Aorta (tissue), 5 donors: ENCODE measurements at regions not wholly inside any gene's neighbourhood (a gene's known extent, or its start where the extent isn't known, plus 50 kb on each side); places are given as distances from the start of the nearest gene placed in this dataset.
"Not testable (repeated sequence)": the region's sequence is repeated elsewhere in the genome, so short reads cannot be mapped to it uniquely, and the experiment has no call there.

Source experiments
- ATAC-seq: fragments of 200-7000 bp; cut with Tn5 transposase; one replicate; pipeline ENCODE4 v1.9.1; 2022; ENCODE audit warnings: moderate library complexity; ENCODE audit not compliant: low FRiP score
- DNase-seq, 2 donors: peaks; one replicate each; pipeline ENCODE4 v3.0.0-alpha.2; 2020
- H3K27ac ChIP-seq, 2 donors: one replicate each; pipeline ENCODE4 v1.5.1; 2013; ENCODE audit warnings: low read length in 2 of 2, mild to moderate bottlenecking in 2 of 2, moderate library complexity in 2 of 2, control low read depth in 1 of 2, inconsistent platforms in 1 of 2, low read depth in 1 of 2
- H3K27me3 ChIP-seq, 2 donors: one replicate each; pipeline ENCODE4 v1.6.1; 2013; ENCODE audit warnings: control low read depth in 1 of 2, low read length in 1 of 2, mild to moderate bottlenecking in 1 of 2, moderate library complexity in 1 of 2; ENCODE audit not compliant: insufficient read depth in 2 of 2, control insufficient read depth in 1 of 2
- H3K36me3 ChIP-seq, 2 donors: one replicate each; pipeline ENCODE4 v1.6.1; 2013; ENCODE audit warnings: control low read depth in 1 of 2, low read length in 1 of 2, mild to moderate bottlenecking in 1 of 2; ENCODE audit not compliant: insufficient read depth in 2 of 2, control insufficient read depth in 1 of 2
- H3K4me1 ChIP-seq, 2 donors: one replicate each; pipeline ENCODE4 v1.6.1; 2013; ENCODE audit warnings: low read length in 2 of 2, control low read depth in 1 of 2, mild to moderate bottlenecking in 1 of 2, moderate library complexity in 1 of 2; ENCODE audit not compliant: insufficient read depth in 2 of 2, control insufficient read depth in 1 of 2
- H3K4me3 ChIP-seq, 2 donors: one replicate each; pipeline ENCODE4 v1.5.1; 2013; ENCODE audit warnings: low read length in 2 of 2, control low read depth in 1 of 2, mild to moderate bottlenecking in 1 of 2
- H3K9me3 ChIP-seq: one replicate; pipeline ENCODE4 v1.6.1; 2013; ENCODE audit warnings: mild to moderate bottlenecking, low read length; ENCODE audit not compliant: control insufficient read depth
- WGBS, 2 donors: extraction: QIAGEN DNeasy Blood & Tissue Kit; methylation state at CpG; one replicate each; pipeline ENCODE4 v1.1.7; 2013; 5-methylcytosine and 5-hydroxymethylcytosine counted together
- intact Hi-C, 2 donors: fragments of 100-400 bp; cut with DNase I; formaldehyde crosslinking; loops; one replicate each; pipeline versions ENCODE4 v1.14.2 to v1.15.0; 2022
- donor health status: healthy with polysubstance abuse.
- donor health status: Bipolar disorder and iron deficiency.
- donor health status: DM: no; HTN: no; CAD: no.
- donor health status: DM: no; HTN: no; CAD: no.
- donor health status: DM: yes; HTN: yes; CAD: no.

DNA sequence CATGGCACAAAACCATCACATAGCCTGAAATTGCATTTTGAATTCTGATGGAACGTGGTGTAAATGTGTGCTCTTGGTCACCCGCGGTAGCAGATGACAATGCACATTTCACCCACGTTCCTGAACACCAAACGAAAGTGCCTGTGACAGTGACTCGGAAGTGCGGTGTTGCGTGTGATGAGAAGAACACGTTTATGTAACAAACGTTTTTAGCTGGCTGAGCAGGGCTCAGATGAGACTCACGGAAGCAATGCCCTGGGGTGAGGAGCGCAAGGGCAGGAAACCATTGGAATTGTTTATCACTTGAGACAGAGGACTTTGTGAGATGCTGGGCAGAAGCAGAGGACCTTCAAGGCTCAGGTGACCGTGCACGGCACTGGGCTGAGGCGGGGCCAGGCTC is 449.2 kb upstream of the CFAP20DC start:
- Histone ChIP-seq H3K9me3 (no peaks in the 10 kb centered on the region), H3K27me3 (peaks cover 0 to 3% of the 10 kb centered on the region in 2 donors), H3K4me1 (no peaks in the 10 kb centered on the region), H3K36me3 (no peaks in the 10 kb centered on the region), H3K4me3 (no peak overlapping the region), H3K27ac (no peak overlapping the region)
- 86 to 89% methylated on average over 15 of the region's 15 CpGs for WGBS, 2 donors
- intact Hi-C loops, result no loop called here
- DNase-seq, result no peak
- ATAC-seq, result no peak

DNA sequence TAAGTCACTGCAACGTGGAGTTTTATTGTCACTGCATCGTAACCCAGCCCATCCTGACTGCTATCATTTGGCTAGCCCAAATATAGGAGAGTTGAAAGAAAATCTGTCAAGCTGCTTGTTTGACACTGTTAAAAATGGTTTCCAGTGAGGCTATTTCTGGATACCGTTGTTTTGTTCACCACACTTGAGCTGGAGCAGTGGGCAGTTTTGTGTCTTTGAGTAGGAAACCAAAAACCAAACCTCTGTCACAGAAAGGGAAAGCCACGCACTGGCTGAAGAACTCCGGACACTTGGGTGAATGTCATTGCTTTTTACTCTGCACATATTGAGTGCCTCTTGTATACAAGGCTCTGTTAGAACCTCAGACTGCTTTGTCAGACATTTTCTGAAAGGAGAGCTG is 446.4 kb upstream of the CFAP20DC start:
- WGBS, 2 donors, result 68 to 71% methylated on average over 5 of the region's 5 CpGs
- no peaks in the 10 kb centered on the region for H3K9me3 ChIP-seq
- ATAC-seq (no peak), DNase-seq (no peak)
- no peak overlapping the region for H3K4me3 ChIP-seq
- no peak overlapping the region for H3K27ac ChIP-seq
- intact Hi-C loops, result no loop called here
- peaks cover 0 to 3% of the 10 kb centered on the region in 2 donors for H3K27me3 ChIP-seq
- H3K4me1 ChIP-seq, result no peaks in the 10 kb centered on the region
- H3K36me3 ChIP-seq, result no peaks in the 10 kb centered on the region

DNA sequence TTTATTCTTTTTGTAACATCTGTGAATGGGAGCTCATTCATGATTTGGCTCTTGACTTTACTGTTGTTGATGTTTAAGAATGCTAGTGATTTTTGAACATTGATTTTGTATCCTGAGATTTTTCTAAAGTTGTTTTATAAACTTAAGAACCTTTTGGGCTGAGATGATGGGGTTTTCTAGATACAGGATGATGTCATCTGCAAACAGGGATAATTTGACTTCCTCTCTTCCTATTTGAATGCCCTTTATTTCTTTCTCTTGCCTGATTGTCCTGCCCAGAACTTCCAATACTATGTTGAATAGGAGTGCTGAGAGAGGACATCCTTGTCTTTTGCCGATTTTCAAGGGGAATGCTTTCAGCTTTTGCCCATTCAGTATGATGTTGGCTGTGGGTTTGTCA is 445.1 kb upstream of the CFAP20DC start:
- H3K36me3 ChIP-seq, intact Hi-C loops, H3K4me3 ChIP-seq, H3K4me1 ChIP-seq, H3K9me3 ChIP-seq, ATAC-seq, H3K27ac ChIP-seq, H3K27me3 ChIP-seq, DNase-seq: not testable (repeated sequence)
- 85 to 86% methylated on average over 1 of the region's 1 CpG for WGBS, 2 donors

DNA sequence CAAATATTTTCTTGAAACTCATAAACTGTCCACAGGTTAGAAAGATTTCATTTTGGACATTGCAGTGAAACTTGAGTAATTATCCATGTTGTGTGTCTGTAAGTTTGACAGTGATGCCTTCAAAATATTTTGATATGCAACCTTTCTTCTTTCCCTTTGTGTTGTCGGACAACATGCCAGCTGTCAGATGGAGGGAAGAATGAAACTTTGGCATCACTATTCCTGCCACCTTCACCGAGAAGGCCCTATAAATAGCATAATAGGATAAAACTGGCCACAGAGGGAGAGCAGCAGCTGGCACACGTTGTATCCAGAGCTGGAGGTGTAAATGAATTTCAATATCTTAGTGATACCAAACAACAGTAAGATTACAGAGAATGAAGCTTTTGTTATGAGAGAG is 436.7 kb upstream of the CFAP20DC start:
- no peak for DNase-seq
- Histone ChIP-seq H3K4me1 (no peaks in the 10 kb centered on the region), H3K27ac (no peak overlapping the region), H3K4me3 (no peak overlapping the region), H3K36me3 (no peaks in the 10 kb centered on the region), H3K27me3 (no peaks in the 10 kb centered on the region), H3K9me3 (no peaks in the 10 kb centered on the region)
- intact Hi-C loops, result no loop called here
- 17 to 19% methylated on average over 3 of the region's 3 CpGs for WGBS, 2 donors
- no peak for ATAC-seq

DNA sequence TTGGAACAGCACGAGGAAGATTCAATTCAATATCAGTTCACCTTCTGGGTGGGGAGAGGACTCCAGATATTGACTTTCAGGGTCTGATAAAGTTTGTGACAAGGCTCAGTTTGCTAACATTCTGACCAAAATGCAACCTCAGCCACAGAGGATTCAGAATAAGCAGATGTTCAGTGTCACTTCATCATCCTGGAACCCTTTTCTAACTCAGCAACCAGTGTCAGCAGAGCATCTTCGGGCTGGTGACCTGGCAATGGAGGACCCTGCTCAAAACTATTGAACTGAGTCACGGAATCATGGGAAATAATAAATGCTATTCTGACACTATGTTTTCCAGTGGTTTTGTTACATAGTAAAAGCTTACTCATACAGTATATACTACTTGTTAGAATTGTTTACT is 433.4 kb upstream of the CFAP20DC start:
- ATAC-seq, result no peak
- WGBS, 2 donors, result 88 to 91% methylated on average over 3 of the region's 3 CpGs
- no peaks in the 10 kb centered on the region for H3K9me3 ChIP-seq
- H3K4me3 ChIP-seq, result no peak overlapping the region
- no peaks in the 10 kb centered on the region for H3K36me3 ChIP-seq
- no peaks in the 10 kb centered on the region for H3K27me3 ChIP-seq
- intact Hi-C loops, result no loop called here
- no peak overlapping the region for H3K27ac ChIP-seq
- DNase-seq, result no peak
- no peaks in the 10 kb centered on the region for H3K4me1 ChIP-seq

DNA sequence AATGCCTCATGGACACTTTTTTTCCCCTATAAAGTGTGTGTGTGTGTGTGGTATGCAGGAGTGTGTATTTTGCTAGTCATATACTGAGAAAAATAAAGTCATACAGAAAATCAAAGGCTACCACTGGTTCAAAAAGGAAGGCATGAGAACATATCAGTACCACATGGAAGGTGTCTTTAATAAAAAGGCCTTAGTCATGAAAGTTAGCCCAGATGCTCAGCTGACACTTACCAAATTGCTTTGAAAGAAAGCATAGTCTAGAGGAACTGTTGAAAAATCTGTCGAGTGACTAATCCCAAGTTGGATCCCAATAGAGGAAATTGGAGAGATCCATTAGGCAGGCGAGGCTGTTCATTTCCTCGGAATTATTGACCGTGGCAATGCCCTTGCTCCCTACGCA is 432.9 kb upstream of the CFAP20DC start:
- H3K4me1 ChIP-seq, result no peaks in the 10 kb centered on the region
- H3K27me3 ChIP-seq, result no peaks in the 10 kb centered on the region
- no peak overlapping the region for H3K4me3 ChIP-seq
- no peaks in the 10 kb centered on the region for H3K36me3 ChIP-seq
- no peak for ATAC-seq
- intact Hi-C loops, result no loop called here
- 79 to 87% methylated on average over 5 of the region's 5 CpGs for WGBS, 2 donors
- H3K9me3 ChIP-seq, result no peaks in the 10 kb centered on the region
- no peak for DNase-seq
- no peak overlapping the region for H3K27ac ChIP-seq

DNA sequence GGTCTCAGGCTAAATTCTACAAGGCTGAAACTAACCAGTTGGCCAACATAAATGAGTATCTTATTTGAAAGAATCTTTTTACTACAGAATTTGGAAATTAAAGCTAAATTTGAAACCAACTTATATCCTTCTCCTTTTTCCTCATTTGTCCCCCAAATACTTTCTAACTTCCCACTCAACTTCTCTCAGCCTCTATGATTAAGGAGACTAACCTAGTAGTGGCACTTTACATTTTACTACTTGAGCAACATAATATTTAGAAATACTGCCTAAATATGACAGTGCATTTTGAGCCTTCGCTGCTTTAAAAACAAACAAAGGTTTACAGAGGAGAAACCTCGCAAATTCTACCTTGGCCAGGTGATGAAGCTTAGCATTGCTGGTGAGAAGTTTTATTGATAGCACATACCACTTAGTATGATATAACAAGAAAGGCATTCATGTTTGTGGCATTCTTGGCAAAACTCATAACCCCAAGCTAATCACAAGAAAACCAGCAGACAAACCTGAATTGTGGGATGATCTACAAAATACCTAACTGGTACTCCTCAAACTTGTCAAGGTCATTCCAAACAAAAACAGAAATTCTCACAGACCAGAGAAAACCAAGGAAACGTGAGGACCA is 432.1 kb upstream of the CFAP20DC start:
- intact Hi-C loops, result no loop called here
- ATAC-seq (no peak), DNase-seq (no peak)
- WGBS, 2 donors, result 84 to 90% methylated on average over 3 of the region's 3 CpGs
- Histone ChIP-seq H3K27me3 (no peaks in the 10 kb centered on the region), H3K36me3 (no peaks in the 10 kb centered on the region), H3K27ac (no peak overlapping the region), H3K4me3 (no peak overlapping the region), H3K9me3 (no peaks in the 10 kb centered on the region), H3K4me1 (no peaks in the 10 kb centered on the region)

DNA sequence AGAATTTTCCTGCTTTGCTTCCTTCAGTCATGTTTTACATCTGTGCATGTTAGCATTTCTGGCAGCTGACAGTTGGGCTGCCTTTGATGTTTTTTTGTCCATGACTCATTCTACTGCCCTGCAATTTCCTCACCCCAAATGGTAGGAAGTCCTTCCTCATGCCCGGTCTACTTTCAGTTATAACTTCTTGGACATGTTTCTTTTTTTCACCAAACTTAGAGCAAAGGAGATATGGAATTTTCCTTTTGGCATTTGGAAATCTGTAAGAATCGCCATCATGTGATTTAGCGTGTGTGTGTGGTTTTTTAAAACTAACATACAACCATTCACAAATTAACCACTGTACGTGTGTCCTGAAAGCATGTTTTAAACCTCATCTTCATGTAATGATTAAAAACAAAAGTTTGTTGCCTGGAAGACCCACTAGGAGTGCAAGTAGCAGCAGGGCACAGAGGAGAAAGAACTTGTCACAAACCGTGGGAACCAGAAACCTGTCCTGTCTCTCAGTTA is 430.7 kb upstream of the CFAP20DC start:
- Histone ChIP-seq H3K4me1 (no peaks in the 10 kb centered on the region), H3K27me3 (no peaks in the 10 kb centered on the region), H3K27ac (no peak overlapping the region), H3K9me3 (no peaks in the 10 kb centered on the region), H3K36me3 (no peaks in the 10 kb centered on the region), H3K4me3 (no peak overlapping the region)
- no peak for DNase-seq
- intact Hi-C loops, result no loop called here
- ATAC-seq, result no peak
- WGBS, 2 donors, result 37 to 42% methylated on average over 5 of the region's 5 CpGs

DNA sequence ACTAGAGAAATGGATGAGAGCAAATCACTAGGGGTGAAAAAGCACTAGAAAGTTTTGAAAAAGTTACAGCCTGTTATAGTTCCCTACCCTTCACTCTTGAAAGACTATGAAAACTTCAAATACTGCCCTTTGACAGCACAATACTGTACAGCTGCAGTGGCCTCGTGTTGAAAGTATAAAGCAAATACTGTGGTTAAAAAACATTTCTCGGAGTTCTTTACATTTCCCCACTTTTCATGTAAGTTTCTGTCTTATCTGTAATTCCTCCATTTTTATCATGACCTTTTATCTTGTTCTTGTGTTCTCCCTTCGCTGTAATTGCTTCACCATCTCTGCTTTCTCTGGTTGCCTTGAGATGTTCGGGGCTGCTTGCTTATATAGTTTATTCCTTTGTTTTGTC is 423.8 kb upstream of the CFAP20DC start:
- Histone ChIP-seq H3K36me3 (no peaks in the 10 kb centered on the region), H3K27me3 (no peaks in the 10 kb centered on the region), H3K4me1 (no peaks in the 10 kb centered on the region), H3K4me3 (no peak overlapping the region), H3K27ac (no peak overlapping the region), H3K9me3 (no peaks in the 10 kb centered on the region)
- intact Hi-C loops, result no loop called here
- WGBS, 2 donors, result 47 to 59% methylated on average over 4 of the region's 4 CpGs
- DNase-seq (no peak), ATAC-seq (no peak)
